ENCODE measurements at regions not wholly inside any gene's neighbourhood (a gene's known extent, or its start where the extent isn't known, plus 50 kb on each side); places are given as distances from the start of the nearest gene placed in this dataset.

- no peak overlapping the region for H2BK15ac ChIP-seq (ENCODE audit: low read depth, low read length)
- ATAC-seq (ENCODE audit: low read depth), result no peak
- no peak overlapping the region for H3K14ac ChIP-seq (replicated peaks; ENCODE audit: low read depth, low read length)
- no peaks in the 10 kb centered on the region for H3K79me1 ChIP-seq (ENCODE audit: low read depth in 1 of 2, low read length in 2 of 2)
- H4K20me1 ChIP-seq (ENCODE audit: insufficient read depth, low read length), result no peaks in the 10 kb centered on the region
- no peak overlapping the region for H3K4me2 ChIP-seq (ENCODE audit: low read depth, low read length)
- no peak overlapping the region for H3K4me3 ChIP-seq (ENCODE audit: insufficient read depth, low read depth, low read length)
- CTCF ChIA-PET, result no interaction called here
- no peak overlapping the region for H3K23ac ChIP-seq (ENCODE audit: low read depth, low read length)
- in situ Hi-C loops (cut with MboI; ENCODE audit: low sequenced_read_pairs) (no loop called here), dilution Hi-C loops (cut with HindIII; ENCODE audit: low sequenced_read_pairs, unreplicated experiment) (no loop called here), intact Hi-C loops (cut with micrococcal nuclease) (no loop called here)
- H4K91ac ChIP-seq (ENCODE audit: insufficient read depth, low read depth, low read length), result no peak overlapping the region
- H2AK5ac ChIP-seq (ENCODE audit: low read depth, low read length), result no peak overlapping the region
- H3K4ac ChIP-seq (ENCODE audit: low read depth, low read length), result no peak overlapping the region
- H2AK9ac ChIP-seq (replicated peaks; ENCODE audit: low read depth, low read length, poor library complexity), result no peak overlapping the region
- H3K56ac ChIP-seq (ENCODE audit: extremely low read depth, insufficient read depth, low read length), result no peak overlapping the region
- no peak overlapping the region for H2AFZ ChIP-seq (replicated peaks; ENCODE audit: low read length, poor library complexity)
- H3K27ac ChIP-seq (ENCODE audit: insufficient read depth, low read length), result no peak overlapping the region
- no peak overlapping the region for H3K18ac ChIP-seq (ENCODE audit: low read depth, low read length)
- WGBS, 2 experiments (ENCODE audit: extremely low coverage in 2 of 2, insufficient read length in 1 of 2), result no CpG with 5 or more reads among the region's 4 CpGs
- H3K9me3 ChIP-seq (ENCODE audit: control insufficient read depth, insufficient read depth, low read length), result peaks cover 17% of the 10 kb centered on the region
- H4K5ac ChIP-seq (ENCODE audit: low read depth, low read length), result no peak overlapping the region
- H3K27me3 ChIP-seq (ENCODE audit: control insufficient read depth, insufficient read depth, low read length), result no peaks in the 10 kb centered on the region
- no peak overlapping the region for H4K8ac ChIP-seq (ENCODE audit: low read depth in 2 of 2, low read length in 2 of 2)
- H2BK120ac ChIP-seq (ENCODE audit: low read depth, low read length), result no peak overlapping the region
- BruUV-seq (replicated peaks), result no TSS peak
- H3K36me3 ChIP-seq (ENCODE audit: control insufficient read depth, insufficient read depth, low read length), result no peaks in the 10 kb centered on the region
- no peak overlapping the region for H2BK5ac ChIP-seq (ENCODE audit: low read depth, low read length, poor library complexity, severe bottlenecking)
- H3K4me1 ChIP-seq (ENCODE audit: control insufficient read depth, insufficient read depth, low read length), result no peaks in the 10 kb centered on the region
- TF ChIP-seq ELK1 (IDR thresholded peaks at IDR 0.05; ENCODE audit: borderline replicate concordance, low read depth, low read length) (no peak), SMC3 (IDR thresholded peaks at IDR 0.05; ENCODE audit: low read depth, low read length) (no peak), RCOR1 (IDR thresholded peaks at IDR 0.05; ENCODE audit: insufficient replicate concordance, low read length) (no peak), CHD1 (IDR thresholded peaks at IDR 0.05; ENCODE audit: low read depth, low read length) (no peak), CEBPB (IDR thresholded peaks at IDR 0.05; ENCODE audit: low read depth, low read length) (no peak), BHLHE40 (IDR thresholded peaks at IDR 0.05; ENCODE audit: low read depth, low read length) (no peak), NFE2L2 (IDR thresholded peaks at IDR 0.05; ENCODE audit: low read depth, low read length) (no peak), FOS (IDR thresholded peaks at IDR 0.05; ENCODE audit: low read depth, low read length) (no peak), MXI1 (IDR thresholded peaks at IDR 0.05; ENCODE audit: borderline replicate concordance, low read depth, low read length) (no peak), USF2 (IDR thresholded peaks at IDR 0.05; ENCODE audit: low read depth, low read length) (no peak), RFX5 (IDR thresholded peaks at IDR 0.05; ENCODE audit: low read depth, low read length) (no peak), RAD21 (IDR thresholded peaks at IDR 0.05; ENCODE audit: low read length) (no peak), CTCF (conservative IDR thresholded peaks at IDR 0.05; ENCODE audit: low read depth, low read length) (no peak), MAZ (IDR thresholded peaks at IDR 0.05; ENCODE audit: borderline replicate concordance, low read depth, low read length) (no peak)
- POLR2A ChIA-PET (ENCODE audit: unreplicated experiment), result no interaction called here
- no peak overlapping the region for H3K9ac ChIP-seq (ENCODE audit: low read depth, low read length)
- H2BK20ac ChIP-seq (ENCODE audit: low read depth, low read length), result no peak overlapping the region
- no peaks in the 10 kb centered on the region for H3K9me1 ChIP-seq (ENCODE audit: insufficient read depth, low read length)
- DNase-seq, result no peak
Observed at GRCh38 chr7:153838591-153838990, 213.6 kb upstream of the DPP6 start.
